ENCODE measurements at regions not wholly inside any gene's neighbourhood (a gene's known extent, or its start where the extent isn't known, plus 50 kb on each side); places are given as distances from the start of the nearest gene placed in this dataset.

GRCh38 chr22:17269607-17270261, 50.5 kb upstream of the ADA2 start:
- Mint-ChIP-seq H3K27me3 (ENCODE audit: insufficient read depth) (no peaks in the 10 kb centered on the region), H3K36me3 (ENCODE audit: low read depth) (no peaks in the 10 kb centered on the region), H3K9me3 (no peaks in the 10 kb centered on the region), H3K27ac (peak overlapping the region; percentile 41), H3K4me3 (no peak overlapping the region), H3K4me1 (peaks cover 67% of the 10 kb centered on the region)
- Histone ChIP-seq H3K9me3 (ENCODE audit: control insufficient read depth, low read length) (no peaks in the 10 kb centered on the region), H3K4me3 (ENCODE audit: low read length) (no peak overlapping the region), H3K27me3 (ENCODE audit: control insufficient read depth, insufficient read depth, low read length, poor library complexity, severe bottlenecking) (no peaks in the 10 kb centered on the region), H3K27ac (ENCODE audit: low read depth, low read length) (no peak overlapping the region), H3K36me3 (ENCODE audit: control insufficient read depth, insufficient read depth, low read length) (no peaks in the 10 kb centered on the region), H3K9ac (ENCODE audit: extremely low read depth, low read length, poor library complexity, severe bottlenecking) (no peak overlapping the region), H3K4me1 (ENCODE audit: control insufficient read depth, insufficient read depth, low read length) (peaks cover 32% of the 10 kb centered on the region)
- peak; percentile 64 for DNase-seq
- no peak for TF ChIP-seq CTCF (conservative IDR thresholded peaks at IDR 0.05)
- 83% methylated on average over 7 to 14 of the region's 14 CpGs for WGBS, 2 experiments (ENCODE audit: insufficient coverage in 1 of 2, insufficient read length in 1 of 2)

GRCh38 chr22:17269224-17269606, 50.0 kb upstream of the ADA2 start:
- H3K4me1 Mint-ChIP-seq, result peaks cover 72% of the 10 kb centered on the region
- Histone ChIP-seq H3K9me3 (ENCODE audit: control insufficient read depth, low read length) (no peaks in the 10 kb centered on the region), H3K9ac (ENCODE audit: extremely low read depth, low read length, poor library complexity, severe bottlenecking) (no peak overlapping the region), H3K27me3 (ENCODE audit: control insufficient read depth, insufficient read depth, low read length, poor library complexity, severe bottlenecking) (no peaks in the 10 kb centered on the region), H3K27ac (ENCODE audit: low read depth, low read length) (no peak overlapping the region), H3K36me3 (ENCODE audit: control insufficient read depth, insufficient read depth, low read length) (no peaks in the 10 kb centered on the region), H3K4me3 (ENCODE audit: low read length) (peak overlapping the region; percentile 70), H3K4me1 (ENCODE audit: control insufficient read depth, insufficient read depth, low read length) (peaks cover 35% of the 10 kb centered on the region)
- no peak for TF ChIP-seq CTCF (conservative IDR thresholded peaks at IDR 0.05)
- no peak for DNase-seq
- H3K9me3 Mint-ChIP-seq, result no peaks in the 10 kb centered on the region
- peak overlapping the region; percentile 76 for H3K4me3 Mint-ChIP-seq
- H3K27ac Mint-ChIP-seq, result peak overlapping the region; percentile 95
- H3K36me3 Mint-ChIP-seq (ENCODE audit: low read depth), result no peaks in the 10 kb centered on the region
- no peaks in the 10 kb centered on the region for H3K27me3 Mint-ChIP-seq (ENCODE audit: insufficient read depth)
- WGBS, 2 experiments (ENCODE audit: insufficient coverage in 1 of 2, insufficient read length in 1 of 2), result 82% methylated on average over 2 of the region's 2 CpGs; no CpG with 5 or more reads in 1 of the 2 experiments

All from endodermal cell (in vitro differentiated cells).